GM12864 (cell line): ENCODE measurements at regions not wholly inside any gene's neighbourhood (a gene's known extent, or its start where the extent isn't known, plus 50 kb on each side); places are given as distances from the start of the nearest gene placed in this dataset.

Experiments used
- DNase-seq: peaks from one replicate; pipeline ENCODE4 v3.0.0-alpha.2; 2011; ENCODE audit warnings: low read depth
- H3K4me3 ChIP-seq: 2 replicates; pipeline ENCODE4 v1.5.1; 2011; ENCODE audit warnings: mild to moderate bottlenecking, low read depth, low read length, control low read depth
- CTCF ChIP-seq: IDR thresholded peaks from 2 replicates; pipeline ENCODE4 v1.5.1; 2011; ENCODE audit warnings: low read depth, mild to moderate bottlenecking, moderate library complexity, low read length, control low read depth, inconsistent platforms; ENCODE audit errors: missing control alignments

- TF ChIP-seq CTCF = no peak
- no peak overlapping the region for H3K4me3 ChIP-seq
- no peak for DNase-seq
Measured at GRCh38 chr12:17322090-17322489, 716.1 kb upstream of the LMO3 start.

- DNase-seq = no peak
- no peak overlapping the region for H3K4me3 ChIP-seq
- no peak for TF ChIP-seq CTCF
Measured at GRCh38 chr12:17304503-17305347, 698.8 kb upstream of the LMO3 start.

GRCh38 chr12:17302001-17302400 is 696.0 kb upstream of the LMO3 start:
- no peak overlapping the region for H3K4me3 ChIP-seq
- DNase-seq = no peak
- no peak for TF ChIP-seq CTCF

GRCh38 chr12:17301544-17301943 is 695.6 kb upstream of the LMO3 start:
- TF ChIP-seq CTCF = no peak
- no peak overlapping the region for H3K4me3 ChIP-seq
- DNase-seq = no peak

GRCh38 chr12:17296882-17297281 is 690.9 kb upstream of the LMO3 start:
- no peak overlapping the region for H3K4me3 ChIP-seq
- TF ChIP-seq CTCF = no peak
- DNase-seq = no peak

- DNase-seq = no peak
- TF ChIP-seq CTCF = no peak
- no peak overlapping the region for H3K4me3 ChIP-seq
Measured at GRCh38 chr12:17286874-17287273, 680.9 kb upstream of the LMO3 start.

- no peak for TF ChIP-seq CTCF
Measured at GRCh38 chr12:17284873-17285272, 678.9 kb upstream of the LMO3 start.

More at GRCh38 chr12:17284873-17285272, 678.9 kb upstream of the LMO3 start:
- no peak for DNase-seq
- no peak overlapping the region for H3K4me3 ChIP-seq
